H1 (cell line): ENCODE measurements at regions not wholly inside any gene's neighbourhood (a gene's known extent, or its start where the extent isn't known, plus 50 kb on each side); places are given as distances from the start of the nearest gene placed in this dataset.
A peak's percentile ranks its signal among the peaks of the same experiment; 100 is the strongest.

Experiments used
- CTCF ChIA-PET: fragments of 300-600 bp; sonication (Branson Sonifier 250); formaldehyde crosslinking; loops from one replicate; lab custom pipeline; 2021; ENCODE audit not compliant: partially characterized antibody; lab: Charles Lee
- POLR2A ChIA-PET: fragments of 300-600 bp; sonication (Branson Sonifier 250); formaldehyde crosslinking; loops from one replicate; lab custom pipeline; 2021; ENCODE audit warnings: inconsistent platforms; ENCODE audit not compliant: partially characterized antibody; lab: Charles Lee
- DNase-seq, 2 experiments: peaks; one replicate each; pipeline versions ENCODE4 v3.0.0 to v3.0.0-alpha.2; 2010 to 2022; ENCODE audit warnings: low spot score in 2 of 2, low read depth in 1 of 2, mixed read lengths in 1 of 2
- FAIRE-seq: peaks from 2 replicates; lab custom pipeline; 2011; peaks lifted over from hg19 to GRCh38; lab: Jason Lieb, UNC
- H2AFZ ChIP-seq: 2 replicates; pipeline ENCODE4 v1.8.1; 2012; ENCODE audit warnings: low read length, inconsistent platforms
- H2AK5ac ChIP-seq: 2 replicates; pipeline ENCODE4 v1.6.1; 2013; ENCODE audit warnings: low read depth, low read length
- H2BK120ac ChIP-seq: replicated peaks from 2 replicates; pipeline ENCODE3; 2013; ENCODE audit warnings: low read depth, low read length, inconsistent platforms
- H2BK12ac ChIP-seq: 2 replicates; pipeline ENCODE4 v1.6.1; 2013; ENCODE audit warnings: low read depth, low read length
- H2BK15ac ChIP-seq: 2 replicates; pipeline ENCODE4 v1.6.1; 2013; ENCODE audit warnings: low read length
- H2BK20ac ChIP-seq: 2 replicates; pipeline ENCODE4 v1.6.1; 2013; ENCODE audit warnings: low read length
- H2BK5ac ChIP-seq: 2 replicates; pipeline ENCODE4 v1.6.1; 2013; ENCODE audit warnings: low read depth, low read length
- H3K14ac ChIP-seq: 2 replicates; pipeline ENCODE4 v1.6.1; 2013; ENCODE audit warnings: inconsistent platforms; ENCODE audit not compliant: insufficient read length
- H3K18ac ChIP-seq: 2 replicates; pipeline ENCODE4 v1.6.1; 2013; ENCODE audit warnings: low read length; ENCODE audit errors: extremely low read depth
- H3K23ac ChIP-seq: 2 replicates; pipeline ENCODE4 v1.6.1; 2013; ENCODE audit warnings: inconsistent platforms; ENCODE audit not compliant: insufficient read length
- H3K23me2 ChIP-seq: 2 replicates; pipeline ENCODE4 v1.6.1; 2013; ENCODE audit warnings: low read depth, low read length
- H3K27ac ChIP-seq: 2 replicates; pipeline ENCODE4 v1.6.1; 2011; ENCODE audit warnings: low read depth, low read length, inconsistent platforms
- H3K27me3 ChIP-seq, 4 experiments: replicated peaks in 1 of 4; 1 replicate in 1 of 4; 2 replicates in 3 of 4; pipeline versions ENCODE4 v1.6.1 to v1.8.1; 2011 to 2013; ENCODE audit warnings: low read length in 3 of 4, mild to moderate bottlenecking in 3 of 4, inconsistent platforms in 2 of 4, mixed read lengths in 2 of 4, moderate library complexity in 1 of 4; ENCODE audit not compliant: control insufficient read depth in 3 of 4, insufficient read depth in 3 of 4; ENCODE audit errors: extremely low read depth in 1 of 4
- H3K36me3 ChIP-seq, 4 experiments: 2 replicates each; pipeline versions ENCODE4 v1.6.1 to v1.8.1; 2011 to 2013; ENCODE audit warnings: mild to moderate bottlenecking in 4 of 4, low read length in 3 of 4, moderate library complexity in 2 of 4, control low read depth in 1 of 4, inconsistent platforms in 1 of 4; ENCODE audit not compliant: insufficient read depth in 4 of 4, control insufficient read depth in 2 of 4
- H3K4ac ChIP-seq: replicated peaks from 2 replicates; pipeline ENCODE3; 2013; ENCODE audit warnings: low read length, low read depth, mixed read lengths, inconsistent platforms; ENCODE audit not compliant: insufficient read length
- H3K4me1 ChIP-seq, 4 experiments: replicated peaks in 1 of 4; 1 replicate in 1 of 4; 2 replicates in 3 of 4; pipeline versions ENCODE4 v1.6.1 to v1.8.1; 2011 to 2013; ENCODE audit warnings: low read length in 3 of 4, inconsistent platforms in 2 of 4, mixed read lengths in 1 of 4; ENCODE audit not compliant: insufficient read depth in 4 of 4, control insufficient read depth in 3 of 4
- H3K4me2 ChIP-seq, 2 experiments: 2 replicates each; pipeline versions ENCODE4 v1.6.1 to v1.8.1; 2011 to 2013; ENCODE audit warnings: low read depth in 2 of 2, low read length in 2 of 2, control low read depth in 1 of 2, inconsistent platforms in 1 of 2, mild to moderate bottlenecking in 1 of 2; ENCODE audit not compliant: insufficient read depth in 1 of 2
- H3K4me3 ChIP-seq, 4 experiments: fragments of 200-600, 300-600 bp in 1 of 4; sonication (generic), shearing (Covaris generic), sonication (Bioruptor Twin) in 1 of 4; 2 replicates each; pipeline versions ENCODE4 v1.5.1 to v1.8.1; 2011 to 2016; ENCODE audit warnings: low read length in 4 of 4, low read depth in 3 of 4, control low read depth in 2 of 4, inconsistent platforms in 2 of 4, mild to moderate bottlenecking in 2 of 4, mixed read lengths in 1 of 4, moderate library complexity in 1 of 4; ENCODE audit not compliant: insufficient read depth in 2 of 4; ENCODE audit errors: extremely low read depth in 1 of 4
- H3K56ac ChIP-seq: replicated peaks from 2 replicates; pipeline ENCODE3; 2013; ENCODE audit warnings: low read depth, mild to moderate bottlenecking, mixed read lengths, low read length, inconsistent platforms; ENCODE audit not compliant: insufficient read length
- H3K79me1 ChIP-seq: 2 replicates; pipeline ENCODE4 v1.6.1; 2013; ENCODE audit warnings: low read depth, low read length, control low read depth
- H3K79me2 ChIP-seq, 2 experiments: 2 replicates each; pipeline versions ENCODE4 v1.6.1 to v1.8.1; 2012 to 2013; ENCODE audit warnings: low read length in 2 of 2, mild to moderate bottlenecking in 2 of 2, inconsistent platforms in 1 of 2; ENCODE audit not compliant: insufficient read depth in 2 of 2, control insufficient read depth in 1 of 2
- H3K9ac ChIP-seq, 4 experiments: replicated peaks in 1 of 4; 1 replicate in 1 of 4; 2 replicates in 3 of 4; pipeline versions ENCODE4 v1.6.1 to v1.8.1; 2011 to 2013; ENCODE audit warnings: low read depth in 3 of 4, low read length in 3 of 4, control low read depth in 2 of 4, mild to moderate bottlenecking in 2 of 4, moderate library complexity in 2 of 4, inconsistent platforms in 1 of 4; ENCODE audit errors: extremely low read depth in 1 of 4
- H3K9me3 ChIP-seq, 2 experiments: 2 replicates each; pipeline versions ENCODE4 v1.6.1 to v1.8.1; 2012 to 2013; ENCODE audit warnings: mild to moderate bottlenecking in 2 of 2, moderate library complexity in 2 of 2, control low read depth in 1 of 2, inconsistent platforms in 1 of 2, low read depth in 1 of 2, low read length in 1 of 2, mixed read lengths in 1 of 2; ENCODE audit not compliant: insufficient read depth in 2 of 2
- H4K20me1 ChIP-seq, 2 experiments: replicated peaks in 1 of 2; 2 replicates each; pipeline versions ENCODE3 to v1.8.1; 2011 to 2013; ENCODE audit warnings: inconsistent platforms in 2 of 2, low read length in 2 of 2, mild to moderate bottlenecking in 1 of 2; ENCODE audit not compliant: insufficient read depth in 2 of 2, control insufficient read depth in 1 of 2
- H4K5ac ChIP-seq: 2 replicates; pipeline ENCODE4 v1.6.1; 2013; ENCODE audit warnings: low read length, low read depth, mixed read lengths, inconsistent platforms; ENCODE audit not compliant: insufficient read length
- H4K8ac ChIP-seq: 2 replicates; pipeline ENCODE4 v1.8.0; 2013; ENCODE audit warnings: mild to moderate bottlenecking, moderate library complexity, low read length, inconsistent platforms; ENCODE audit not compliant: insufficient read depth; ENCODE audit errors: extremely low read depth
- H4K91ac ChIP-seq: replicated peaks from 2 replicates; pipeline ENCODE3; 2013; ENCODE audit warnings: low read length, mixed read lengths, inconsistent platforms; ENCODE audit not compliant: insufficient read length
- MAFK ChIP-seq: IDR thresholded peaks from 2 replicates; pipeline ENCODE4 v1.6.1; 2012; ENCODE audit warnings: low read depth, mild to moderate bottlenecking, improper control_type of control experiment, low read length
- SRF ChIP-seq: IDR thresholded peaks from 2 replicates; pipeline ENCODE4 v1.6.1; 2011; ENCODE audit warnings: mild to moderate bottlenecking, low read depth, low read length, moderate library complexity
- WGBS, 2 experiments: shearing (Covaris generic) in 1 of 2; methylation state at CpG; one replicate each; pipeline versions ENCODE4 v1.1.6 to v1.1.7; 2013 to 2015; ENCODE audit warnings: low lambda C conversion rate in 2 of 2, mixed read lengths in 2 of 2, inconsistent platforms in 1 of 2, low coverage in 1 of 2, missing lambda C conversion rate in 1 of 2; ENCODE audit not compliant: insufficient replicate concordance in 2 of 2, insufficient coverage in 1 of 2, insufficient read length in 1 of 2; ENCODE audit errors: extremely low coverage in 1 of 2, missing lambda C conversion rate in 1 of 2; 5-methylcytosine and 5-hydroxymethylcytosine counted together

GRCh38 chr11:26777372-26777808, 55.5 kb upstream of the SLC5A12 start:
- CTCF ChIA-PET, result interaction anchor here (1.1 kb wide), 2 partner anchors 9 to 381 kb away, joined by 3 to 4 read pairs; no protein-coding TSS in a partner anchor

More at GRCh38 chr11:26777372-26777808, 55.5 kb upstream of the SLC5A12 start:
- H4K20me1 ChIP-seq, result no peaks in the 10 kb centered on the region
- no peak overlapping the region for H3K56ac ChIP-seq
- H2AFZ ChIP-seq, result no peak overlapping the region
- no peak overlapping the region for H2BK120ac ChIP-seq
- H4K8ac ChIP-seq, result no peak overlapping the region
- H2AK5ac ChIP-seq, result no peak overlapping the region
- H3K79me1 ChIP-seq, result no peaks in the 10 kb centered on the region
- no peaks in the 10 kb centered on the region for H3K23me2 ChIP-seq
- H2BK15ac ChIP-seq, result no peak overlapping the region
- no peak overlapping the region for H4K5ac ChIP-seq
- FAIRE-seq (no peak), DNase-seq (no peak)
- no peak overlapping the region for H2BK20ac ChIP-seq
- H3K4ac ChIP-seq, result no peak overlapping the region
- no peak overlapping the region for H3K23ac ChIP-seq
- no peak overlapping the region for H3K4me2 ChIP-seq
- no peak overlapping the region for H2BK5ac ChIP-seq
- no peaks in the 10 kb centered on the region for H3K9me3 ChIP-seq
- H4K91ac ChIP-seq, result no peak overlapping the region
- no peak overlapping the region for H3K27ac ChIP-seq
- H3K9ac ChIP-seq, result no peak overlapping the region
- no peaks in the 10 kb centered on the region for H3K79me2 ChIP-seq
- no peak overlapping the region for H3K14ac ChIP-seq
- H2BK12ac ChIP-seq, result no peak overlapping the region
- no peak overlapping the region for H3K18ac ChIP-seq
- 0 out of 2 replicates have a peak, but pooled peaks have one; percentile 45 for TF ChIP-seq MAFK
- no peak for TF ChIP-seq SRF
- no peaks in the 10 kb centered on the region for H3K27me3 ChIP-seq
- no peak overlapping the region for H3K4me3 ChIP-seq
- POLR2A ChIA-PET, result no interaction called here
- H3K4me1 ChIP-seq, result no peaks in the 10 kb centered on the region
- WGBS, 2 experiments, result 84% methylated on average over 5 of the region's 5 CpGs; no CpG with 5 or more reads in 1 of the 2 experiments
- H3K36me3 ChIP-seq, result no peaks in the 10 kb centered on the region
